HG03558 (cell line): ENCODE measurements at regions not wholly inside any gene's neighbourhood (a gene's known extent, or its start where the extent isn't known, plus 50 kb on each side); places are given as distances from the start of the nearest gene placed in this dataset.

Experiments
- ATAC-seq: cut with Tn5 transposase; IDR thresholded peaks from one replicate; pipeline ENCODE4 v1.9.1; 2021; ENCODE audit warnings: moderate number of reproducible peaks; ENCODE audit not compliant: unreplicated experiment; ENCODE audit errors: extremely low read depth

DNA sequence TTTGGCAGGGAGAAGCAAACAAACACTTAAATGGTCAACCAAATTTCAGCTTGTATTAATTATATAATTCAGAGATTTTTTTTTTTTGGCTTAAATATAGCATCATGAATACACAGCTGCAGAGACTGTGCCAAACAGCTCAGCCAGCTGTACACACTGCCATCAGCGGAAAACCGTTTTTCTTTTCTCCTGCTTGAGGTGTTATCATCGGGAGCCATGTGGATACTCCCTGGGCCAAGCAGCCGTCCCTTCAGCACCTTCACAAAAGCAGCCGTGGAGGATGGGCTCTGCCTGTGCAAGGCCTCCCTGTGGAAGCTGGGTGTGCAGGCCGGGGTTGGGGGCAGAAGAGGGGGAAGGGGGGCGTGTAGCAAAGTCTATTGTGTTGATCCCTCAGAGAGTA lies 85.0 kb downstream of the NUF2 start:
- no peak for ATAC-seq

DNA sequence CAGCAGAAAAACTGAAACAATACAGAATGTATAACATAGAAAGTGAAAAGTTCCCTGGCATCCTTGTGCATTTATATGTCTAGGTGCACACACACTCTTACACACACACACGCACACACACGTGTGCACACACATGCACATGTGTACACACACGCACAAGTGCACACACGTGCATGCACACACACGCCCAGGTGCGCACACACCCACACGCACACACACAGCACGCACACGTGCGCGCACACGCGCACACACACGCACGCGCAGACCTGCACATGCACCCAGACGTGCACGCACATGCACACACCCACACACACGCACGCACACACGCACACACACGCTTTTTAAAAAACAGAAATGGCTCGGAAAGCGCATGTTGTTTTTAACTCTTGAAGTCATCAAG lies 86.5 kb downstream of the NUF2 start:
- no peak for ATAC-seq

DNA sequence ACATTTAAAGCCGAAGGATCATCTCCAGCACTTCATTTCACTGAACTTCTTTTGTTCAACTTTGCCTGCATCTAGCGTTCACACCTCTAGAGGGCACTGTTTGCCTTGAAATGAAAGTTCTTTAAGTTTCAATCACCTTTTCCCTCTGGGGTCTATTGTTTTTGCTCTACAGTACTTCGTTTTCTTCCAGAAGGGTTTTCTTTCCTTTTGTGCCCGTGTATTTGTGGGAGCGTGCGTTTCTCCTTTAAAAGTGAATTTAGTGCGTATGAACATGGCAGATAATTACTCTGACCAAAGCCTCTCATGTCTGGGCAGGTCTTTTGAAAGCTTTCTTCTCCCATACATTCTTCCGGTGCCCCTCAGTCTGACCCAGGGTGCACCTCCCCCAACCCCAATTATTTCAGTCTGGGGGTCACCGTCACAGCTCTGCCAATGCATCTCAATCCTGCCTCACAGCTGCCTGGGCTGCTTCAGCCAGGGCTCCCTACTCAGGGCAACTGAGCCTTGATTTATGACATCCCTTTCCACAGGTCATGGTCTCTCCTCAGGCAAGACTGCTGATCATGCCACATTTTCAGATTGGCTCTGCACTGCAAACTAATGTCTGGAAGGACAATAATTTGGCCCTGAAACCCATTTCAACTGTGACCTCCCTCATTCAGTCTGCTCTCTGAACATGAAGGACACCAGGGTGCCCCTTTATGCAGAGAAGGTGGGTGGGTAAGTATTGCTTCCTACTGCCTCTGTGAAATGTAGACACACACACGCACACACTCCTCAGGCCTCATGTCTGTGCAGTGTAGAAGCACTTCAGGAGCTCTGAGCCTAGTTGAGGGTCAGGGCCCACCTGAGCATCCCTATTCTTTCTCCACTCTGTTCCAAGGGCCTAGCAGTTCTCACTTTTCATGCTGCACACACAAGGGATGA lies 88.6 kb downstream of the NUF2 start:
- ATAC-seq, result no peak

- no peak for ATAC-seq
Measured at GRCh38 chr1:163412221-163412620, 90.5 kb downstream of the NUF2 start.

DNA sequence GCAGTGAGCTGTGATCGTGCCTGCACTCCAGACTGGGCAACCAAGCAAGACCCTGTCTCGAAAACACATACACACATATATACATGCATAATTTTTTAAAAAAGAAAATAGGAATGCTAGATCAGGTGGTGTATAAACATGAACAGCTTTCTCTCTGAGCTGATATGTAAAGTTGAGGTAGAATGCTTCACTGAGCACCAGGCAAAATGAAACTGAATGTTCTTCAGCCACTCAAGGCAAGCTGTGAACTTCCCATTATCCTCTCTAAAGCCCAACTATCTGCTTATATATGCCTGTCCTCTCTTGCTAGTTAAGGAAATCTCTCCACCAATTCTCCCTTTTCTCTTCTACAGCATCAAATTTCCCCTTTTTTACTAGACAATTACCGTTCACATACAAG lies 93.0 kb downstream of the NUF2 start:
- peak; percentile 85 for ATAC-seq

- no peak for ATAC-seq
Measured at GRCh38 chr1:163421701-163422100, 99.9 kb downstream of the NUF2 start.

DNA sequence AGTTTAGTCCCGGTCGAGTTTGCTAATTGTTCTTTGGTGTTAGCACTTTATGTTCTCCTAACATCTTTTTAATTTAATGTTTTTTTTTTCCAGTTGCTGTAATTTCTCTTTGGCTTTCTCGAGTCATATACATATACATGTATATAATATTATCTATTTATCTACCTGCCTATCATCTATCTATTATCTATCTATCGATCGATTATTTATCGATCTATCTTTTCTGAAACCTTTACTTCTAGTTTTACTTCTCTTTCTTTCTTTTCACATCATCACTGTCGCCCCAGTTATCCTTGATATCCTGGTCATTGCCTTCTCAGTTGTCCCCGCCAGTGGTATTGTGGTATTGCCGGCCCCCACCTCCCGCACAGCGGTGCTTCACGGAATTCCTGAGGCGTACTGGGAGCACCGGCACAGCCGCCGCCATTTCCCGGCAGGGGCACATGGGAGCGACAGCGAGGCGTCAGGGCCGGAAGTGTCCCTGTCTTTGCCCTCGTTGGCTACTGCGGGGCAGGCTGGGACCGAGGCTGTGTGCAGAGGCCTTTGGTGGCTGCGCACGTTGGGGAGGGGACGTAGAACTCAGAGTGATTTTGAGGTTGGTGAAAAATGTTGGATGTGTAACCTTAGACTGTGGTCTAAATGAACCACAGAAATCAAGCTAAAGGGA lies 101.1 kb downstream of the NUF2 start:
- ATAC-seq, result no peak

GRCh38 chr1:163426505-163427251 lies 104.9 kb downstream of the NUF2 start:
- no peak for ATAC-seq

- no peak for ATAC-seq
Measured at GRCh38 chr1:163427279-163427678, 105.5 kb downstream of the NUF2 start.

GRCh38 chr1:163436140-163436812 lies 114.5 kb downstream of the NUF2 start:
- no peak for ATAC-seq

GRCh38 chr1:163439471-163439870 lies 117.7 kb downstream of the NUF2 start:
- ATAC-seq, result no peak

- no peak for ATAC-seq
Measured at GRCh38 chr1:163440090-163440489, 118.3 kb downstream of the NUF2 start.

GRCh38 chr1:163442231-163442879 lies 120.6 kb downstream of the NUF2 start:
- ATAC-seq, result no peak

DNA sequence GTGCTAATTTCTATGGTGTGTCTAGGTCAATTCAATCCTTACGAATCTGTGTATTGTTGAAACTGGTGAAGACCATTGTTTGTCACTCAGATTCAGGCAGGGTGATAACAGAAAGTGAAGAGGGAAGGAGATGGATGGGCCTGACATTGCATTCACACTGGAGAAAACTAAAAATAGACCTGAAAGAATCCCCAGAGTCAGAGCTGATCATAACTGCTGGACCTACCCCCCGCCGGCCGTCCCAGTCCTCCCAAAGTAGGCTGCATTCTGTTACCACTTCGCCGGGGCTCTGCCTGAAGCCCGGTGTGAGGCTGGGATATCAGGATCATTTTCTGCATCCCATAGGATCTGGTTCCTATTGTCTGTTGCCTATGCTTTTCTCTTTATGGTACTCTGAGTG lies 121.1 kb downstream of the NUF2 start:
- ATAC-seq, result no peak

GRCh38 chr1:163443863-163444262 lies 122.1 kb downstream of the NUF2 start:
- ATAC-seq, result no peak

DNA sequence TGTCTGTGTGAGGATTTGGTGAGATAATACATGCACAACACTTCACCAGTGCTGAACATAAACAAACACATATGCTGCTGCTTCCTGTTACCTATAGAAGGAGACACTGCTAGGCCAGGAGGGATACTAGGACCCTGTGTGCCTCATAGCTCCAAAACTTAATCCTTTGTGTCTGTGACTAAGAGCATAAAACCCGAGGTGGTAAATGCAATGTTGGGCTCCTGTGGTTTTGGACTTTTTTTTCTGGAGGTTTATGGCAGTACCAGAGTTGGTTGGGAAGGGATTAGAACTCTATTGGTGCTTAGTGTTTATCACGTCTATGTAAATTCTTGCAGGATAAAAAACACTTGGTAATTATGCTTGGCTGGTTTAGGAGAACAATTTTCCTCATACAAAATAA lies 122.9 kb downstream of the NUF2 start:
- no peak for ATAC-seq

- ATAC-seq, result no peak
Measured at GRCh38 chr1:163450986-163451385, 129.2 kb downstream of the NUF2 start.

DNA sequence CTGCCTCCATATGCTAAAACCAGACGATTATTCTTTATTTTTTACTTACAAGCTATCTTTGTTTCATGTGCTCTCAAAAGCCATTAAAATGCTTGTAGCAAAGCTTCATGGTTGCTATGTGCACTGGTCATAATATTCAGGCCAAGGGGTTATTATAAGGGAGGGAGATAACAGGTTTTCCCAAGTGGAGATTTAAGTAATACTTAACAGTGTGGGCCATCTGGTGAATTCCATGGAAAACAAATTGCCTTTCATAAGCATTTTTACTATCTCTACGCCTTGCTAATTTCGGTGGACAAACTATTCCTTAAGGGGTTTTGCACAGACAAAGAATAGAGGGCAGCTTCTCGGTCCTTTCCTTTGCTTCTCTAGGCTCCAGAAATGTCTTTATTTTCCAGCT lies 137.8 kb downstream of the NUF2 start:
- ATAC-seq, result no peak

DNA sequence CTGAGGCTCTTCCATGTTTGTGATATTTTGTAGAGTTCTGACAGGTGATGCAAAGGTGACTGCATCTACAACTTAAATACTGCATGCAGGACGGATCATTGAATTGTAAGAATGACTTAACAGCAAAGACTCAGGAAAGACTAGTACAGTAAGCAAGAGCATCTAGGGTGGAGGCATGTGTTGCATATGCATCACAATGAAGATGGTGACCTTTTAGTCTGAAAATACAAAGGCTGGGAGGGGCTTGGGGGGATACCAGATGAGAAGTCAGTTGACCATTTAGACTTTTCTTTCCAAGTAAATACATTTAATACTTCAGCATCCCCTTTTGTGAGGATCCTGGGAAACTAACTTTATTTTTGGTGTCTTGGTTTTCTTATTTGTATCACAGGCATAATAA lies 145.5 kb downstream of the NUF2 start:
- no peak for ATAC-seq
